GM12864 (cell line): ENCODE measurements at regions not wholly inside any gene's neighbourhood (a gene's known extent, or its start where the extent isn't known, plus 50 kb on each side); places are given as distances from the start of the nearest gene placed in this dataset.

Experiments used
- DNase-seq: peaks from one replicate; pipeline ENCODE4 v3.0.0-alpha.2; 2011; ENCODE audit warnings: low read depth
- H3K4me3 ChIP-seq: 2 replicates; pipeline ENCODE4 v1.5.1; 2011; ENCODE audit warnings: mild to moderate bottlenecking, low read depth, low read length, control low read depth
- CTCF ChIP-seq: IDR thresholded peaks from 2 replicates; pipeline ENCODE4 v1.5.1; 2011; ENCODE audit warnings: low read depth, mild to moderate bottlenecking, moderate library complexity, low read length, control low read depth, inconsistent platforms; ENCODE audit errors: missing control alignments

GRCh38 chr6:50353603-50354002, 303.9 kb upstream of the DEFB112 start:
- TF ChIP-seq CTCF, result no peak
- H3K4me3 ChIP-seq, result no peak overlapping the region
- DNase-seq, result no peak

DNA sequence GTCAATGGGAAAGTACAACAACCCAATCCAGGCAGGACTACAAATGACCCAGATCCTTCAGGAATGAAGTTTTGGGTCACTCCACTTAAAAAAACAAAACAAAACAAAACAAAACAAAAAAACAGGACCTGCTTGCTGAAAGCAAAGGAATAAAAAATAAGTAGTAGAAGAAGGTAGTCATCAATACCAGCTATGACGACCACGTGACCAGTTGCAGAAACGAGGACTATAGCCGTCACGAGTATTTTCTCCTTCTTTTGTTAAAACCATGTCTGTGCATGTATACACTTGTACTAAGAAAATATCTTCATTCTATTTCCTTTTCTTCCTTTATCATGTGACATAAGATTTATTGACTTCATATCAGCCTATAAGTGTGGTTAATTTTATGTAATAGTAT, 308.4 kb upstream of the DEFB112 start:
- no peak for TF ChIP-seq CTCF
- H3K4me3 ChIP-seq, result no peak overlapping the region
- no peak for DNase-seq

GRCh38 chr6:50361641-50362331, 312.1 kb upstream of the DEFB112 start:
- no peak for DNase-seq
- TF ChIP-seq CTCF, result no peak
- H3K4me3 ChIP-seq, result no peak overlapping the region

DNA sequence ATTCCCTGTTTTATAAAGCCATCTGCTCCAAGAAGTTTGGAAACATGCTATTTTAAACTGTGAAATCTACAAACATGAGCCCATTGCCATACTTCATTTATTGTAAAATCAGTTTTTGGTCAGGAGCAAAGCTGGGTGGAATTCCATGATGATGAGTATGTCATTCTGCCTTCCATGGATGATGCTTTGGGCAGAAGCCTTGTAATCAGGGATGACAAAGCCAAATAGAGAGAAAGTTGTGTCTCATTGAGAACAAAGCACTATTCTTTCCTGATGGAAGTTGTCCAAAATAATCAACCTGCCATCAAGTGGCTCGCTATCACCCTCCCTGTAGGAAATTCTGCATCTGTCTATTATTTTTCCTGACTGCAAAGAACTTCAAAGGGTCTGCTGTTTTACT, 313.0 kb upstream of the DEFB112 start:
- TF ChIP-seq CTCF, result no peak
- no peak for DNase-seq
- H3K4me3 ChIP-seq, result no peak overlapping the region

DNA sequence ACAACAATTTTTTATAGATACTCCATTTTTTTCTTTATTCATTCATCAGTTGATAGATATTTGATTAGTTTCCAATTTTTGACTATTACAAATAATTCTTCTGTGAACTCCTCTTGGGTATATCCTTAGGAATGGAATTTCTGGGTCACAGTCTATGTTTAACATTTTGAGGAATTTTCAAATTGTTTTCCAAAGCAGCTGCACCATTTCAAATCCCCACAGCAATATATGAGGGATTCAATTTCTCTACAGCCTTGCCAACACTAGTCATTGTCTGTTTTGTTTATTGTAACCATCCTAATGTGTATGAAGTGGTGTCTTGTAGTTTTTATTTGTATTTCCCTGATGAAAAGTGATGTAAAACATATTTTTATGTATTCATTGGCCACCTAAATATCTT, 320.3 kb upstream of the DEFB112 start:
- TF ChIP-seq CTCF, result no peak
- no peak overlapping the region for H3K4me3 ChIP-seq
- no peak for DNase-seq

DNA sequence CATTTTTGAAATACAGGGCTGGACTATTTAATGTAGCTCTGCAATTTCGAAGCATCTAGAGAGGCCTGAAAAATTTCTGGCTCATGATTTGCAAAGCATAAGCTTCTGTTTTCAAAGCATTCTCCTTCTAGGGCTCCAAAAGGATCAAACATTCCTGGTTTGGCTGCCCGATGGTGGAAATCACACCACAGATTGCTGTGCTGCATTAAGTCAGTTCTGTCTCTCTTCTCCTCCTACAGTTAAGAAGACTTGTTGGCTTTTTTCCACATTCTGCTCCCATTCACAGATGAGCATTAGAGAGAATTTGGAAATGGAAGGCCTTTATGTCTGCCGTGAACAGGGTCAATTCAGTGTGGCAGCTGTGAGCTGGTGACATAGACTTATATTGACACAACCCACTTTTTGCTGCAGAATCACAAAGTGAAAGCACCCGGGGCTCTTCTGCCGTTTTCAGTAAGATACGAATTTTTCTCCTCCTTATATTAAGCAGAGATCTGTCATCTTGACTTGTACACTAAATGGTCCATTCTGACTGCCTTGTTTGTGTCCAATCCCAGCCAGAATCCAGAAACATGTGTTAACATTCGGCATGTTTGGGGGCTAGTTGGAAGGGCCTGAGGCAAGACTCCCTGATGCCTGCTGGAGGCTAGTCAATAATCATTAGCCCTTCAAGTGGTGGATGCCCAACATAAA, 330.8 kb upstream of the DEFB112 start:
- H3K4me3 ChIP-seq, result no peak overlapping the region
- no peak for TF ChIP-seq CTCF
- DNase-seq, result no peak

GRCh38 chr6:50381099-50381415, 331.3 kb upstream of the DEFB112 start:
- peak; percentile 25 for TF ChIP-seq CTCF
- H3K4me3 ChIP-seq, result no peak overlapping the region
- DNase-seq, result no peak
